ENCODE measurements at regions not wholly inside any gene's neighbourhood (a gene's known extent, or its start where the extent isn't known, plus 50 kb on each side); places are given as distances from the start of the nearest gene placed in this dataset.
A peak's percentile ranks its signal among the peaks of the same experiment; 100 is the strongest.

DNA sequence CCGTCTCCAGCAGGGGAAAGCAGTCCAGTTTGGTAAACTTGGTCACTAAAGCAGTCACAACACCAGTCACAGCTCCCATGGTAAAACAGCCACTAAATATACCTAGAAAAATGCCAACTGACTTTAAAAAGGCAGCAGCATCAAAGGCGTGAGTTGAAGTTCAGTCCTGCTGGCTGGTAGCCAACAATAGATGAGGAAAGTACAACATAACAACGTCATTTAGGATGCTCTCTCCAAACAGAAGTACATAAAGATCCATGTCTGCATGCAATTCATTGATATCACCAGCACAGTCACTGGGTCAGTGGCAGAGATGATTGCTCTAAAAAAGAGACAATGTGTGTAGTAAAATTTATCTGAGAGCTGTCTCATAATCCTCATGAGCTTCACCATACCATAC lies 59.3 kb upstream of the TMPO start:
- Histone ChIP-seq H3K9me3 (no peaks in the 10 kb centered on the region), H3K27me3 (no peaks in the 10 kb centered on the region), H3K36me3 (no peaks in the 10 kb centered on the region), H3K4me3 (no peak overlapping the region), H3K4me1 (peaks cover 0 to 7% of the 10 kb centered on the region in 2 donors), H3K27ac (no peak overlapping the region)
- no peak for DNase-seq (ENCODE audit: low spot score in 2 of 2)
- intact Hi-C loops (cut with DNase I), result no loop called here
- TF ChIP-seq CTCF (IDR thresholded peaks at IDR 0.05), result no peak

- no peak for DNase-seq (ENCODE audit: low spot score in 2 of 2)
- H3K9me3 ChIP-seq, result no peaks in the 10 kb centered on the region
- no peaks in the 10 kb centered on the region for H3K36me3 ChIP-seq
- H3K27ac ChIP-seq, result peak overlapping the region in 1 of 2 donors; percentile 59
- peak overlapping the region; percentile 57 to 72 for H3K4me3 ChIP-seq
- intact Hi-C loops (cut with DNase I), result no loop called here
- no peak for TF ChIP-seq CTCF (IDR thresholded peaks at IDR 0.05)
- peaks cover 0 to 7% of the 10 kb centered on the region in 2 donors for H3K4me1 ChIP-seq
- no peaks in the 10 kb centered on the region for H3K27me3 ChIP-seq
These were observed 58.5 kb upstream of the TMPO start for GRCh38 chr12:98456576-98457573.

GRCh38 chr12:98464190-98464589 lies 51.2 kb upstream of the TMPO start:
- H3K27ac ChIP-seq, result no peak overlapping the region
- no peak for DNase-seq (ENCODE audit: low spot score in 2 of 2)
- H3K36me3 ChIP-seq, result no peaks in the 10 kb centered on the region
- TF ChIP-seq CTCF (IDR thresholded peaks at IDR 0.05), result no peak
- no peak overlapping the region for H3K4me3 ChIP-seq
- no peaks in the 10 kb centered on the region for H3K27me3 ChIP-seq
- intact Hi-C loops (cut with DNase I), result no loop called here
- no peaks in the 10 kb centered on the region for H3K4me1 ChIP-seq
- no peaks in the 10 kb centered on the region for H3K9me3 ChIP-seq

DNA sequence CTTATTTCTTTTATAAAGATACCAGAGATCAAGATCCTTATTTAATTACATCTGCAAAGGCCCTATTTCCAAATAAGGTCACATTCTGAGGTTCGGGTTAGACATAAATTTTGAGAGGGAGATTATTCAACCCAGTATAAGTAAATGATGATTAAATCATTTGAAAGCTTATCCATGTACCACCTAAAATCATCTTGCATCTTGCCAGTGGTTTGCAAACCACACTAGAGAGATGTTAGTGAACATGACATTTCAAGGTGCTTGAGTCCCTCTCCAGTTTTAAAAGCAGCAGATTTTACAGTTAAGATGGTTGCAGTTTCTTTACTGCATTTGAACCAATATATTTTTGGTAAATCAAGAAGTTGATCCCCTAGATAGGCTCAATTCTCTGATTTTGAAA lies 49.9 kb upstream of the TMPO start:
- no peaks in the 10 kb centered on the region for H3K27me3 ChIP-seq
- H3K36me3 ChIP-seq, result no peaks in the 10 kb centered on the region
- H3K4me3 ChIP-seq, result no peak overlapping the region
- no peak for DNase-seq (ENCODE audit: low spot score in 2 of 2)
- no peak overlapping the region for H3K27ac ChIP-seq
- H3K4me1 ChIP-seq, result no peaks in the 10 kb centered on the region
- intact Hi-C loops (cut with DNase I), result no loop called here
- H3K9me3 ChIP-seq, result no peaks in the 10 kb centered on the region
- TF ChIP-seq CTCF (IDR thresholded peaks at IDR 0.05), result no peak
